Stimulated activated CD4-positive, alpha-beta T cell treated with anti-CD3 and anti-CD28 coated beads, Interleukin-1b, Interleukin-23, amount 100 ng/mL, for 48 hours (primary cell): ENCODE measurements at regions not wholly inside any gene's neighbourhood (a gene's known extent, or its start where the extent isn't known, plus 50 kb on each side); places are given as distances from the start of the nearest gene placed in this dataset.

Source experiments
- DNase-seq: peaks from one replicate; pipeline ENCODE4 v3.0.0-alpha.2; 2020

DNA sequence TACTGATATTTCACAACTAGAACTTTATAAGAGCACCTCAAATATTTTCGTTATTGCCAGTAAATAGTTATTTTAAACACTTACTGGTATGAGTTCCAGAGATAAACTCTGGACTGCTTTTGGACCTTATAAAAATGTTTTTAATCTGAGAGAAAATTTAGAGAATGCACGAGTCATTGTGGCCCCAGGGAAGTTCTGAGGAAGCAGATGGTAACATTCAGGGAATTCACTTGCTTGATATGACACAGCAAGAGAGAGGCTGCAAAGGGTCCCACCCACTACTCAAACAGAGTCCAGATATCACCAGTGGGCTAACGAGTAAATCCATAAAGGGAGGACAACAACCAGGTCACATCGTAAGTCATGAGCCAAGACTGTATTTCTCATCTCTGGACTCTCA is 526.8 kb downstream of the TDRD15 start:
- no peak for DNase-seq

- DNase-seq = no peak
These were observed 531.4 kb downstream of the TDRD15 start for GRCh38 chr2:21655136-21655535.

DNA sequence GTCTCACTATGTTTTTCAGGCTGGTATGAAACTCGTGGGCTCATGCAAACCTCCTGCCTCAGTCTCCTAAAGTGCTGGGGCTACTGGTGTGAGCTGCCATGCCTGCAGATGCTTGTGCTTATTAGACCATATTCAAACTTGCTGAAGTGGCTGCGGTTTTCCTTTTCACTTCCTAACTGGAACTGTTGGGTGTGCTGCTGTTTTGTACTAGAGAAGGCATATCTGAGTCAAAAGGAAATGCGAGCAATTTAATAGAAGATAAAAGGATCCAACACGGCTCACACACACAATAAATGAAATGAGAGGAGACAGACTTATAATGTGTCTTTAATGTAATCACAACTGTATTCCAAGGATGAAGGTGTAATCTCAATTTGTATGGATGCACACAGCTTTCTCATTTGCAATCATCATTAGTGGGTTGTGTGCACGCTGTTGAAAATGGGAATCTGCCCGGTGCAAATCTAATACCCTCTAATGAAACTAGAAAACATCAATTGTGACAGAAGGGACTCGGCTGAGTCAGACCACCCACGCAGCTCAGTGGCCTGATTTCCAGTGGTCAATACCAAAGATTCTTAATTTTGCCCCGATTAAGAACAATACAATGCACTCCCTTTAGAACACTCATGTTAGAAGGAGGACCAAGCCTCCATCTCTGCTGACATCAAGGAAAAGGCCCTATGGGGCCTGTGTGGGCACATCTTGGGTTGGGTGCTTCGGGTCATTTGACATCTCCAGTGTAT is 532.7 kb downstream of the TDRD15 start:
- DNase-seq = no peak

DNA sequence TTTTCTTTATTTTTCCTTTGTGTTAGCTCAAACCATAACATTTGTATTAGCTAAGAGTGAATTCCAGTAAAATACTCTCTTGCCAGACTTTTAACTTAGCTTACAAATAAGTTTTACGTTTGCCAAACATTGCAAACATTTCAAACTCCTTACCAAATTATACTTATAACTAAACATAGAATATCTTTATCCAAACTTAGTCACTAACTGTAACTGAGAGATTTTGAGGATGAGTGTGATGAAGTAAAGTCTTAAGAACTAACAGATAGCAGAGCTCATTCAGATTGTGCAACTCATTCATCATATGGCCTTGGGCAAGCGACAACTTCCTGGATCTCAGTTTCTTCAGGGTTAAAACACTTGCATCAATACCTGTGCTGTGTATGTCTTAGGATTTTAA is 533.7 kb downstream of the TDRD15 start:
- no peak for DNase-seq

GRCh38 chr2:21658269-21658668 is 534.5 kb downstream of the TDRD15 start:
- no peak for DNase-seq

DNA sequence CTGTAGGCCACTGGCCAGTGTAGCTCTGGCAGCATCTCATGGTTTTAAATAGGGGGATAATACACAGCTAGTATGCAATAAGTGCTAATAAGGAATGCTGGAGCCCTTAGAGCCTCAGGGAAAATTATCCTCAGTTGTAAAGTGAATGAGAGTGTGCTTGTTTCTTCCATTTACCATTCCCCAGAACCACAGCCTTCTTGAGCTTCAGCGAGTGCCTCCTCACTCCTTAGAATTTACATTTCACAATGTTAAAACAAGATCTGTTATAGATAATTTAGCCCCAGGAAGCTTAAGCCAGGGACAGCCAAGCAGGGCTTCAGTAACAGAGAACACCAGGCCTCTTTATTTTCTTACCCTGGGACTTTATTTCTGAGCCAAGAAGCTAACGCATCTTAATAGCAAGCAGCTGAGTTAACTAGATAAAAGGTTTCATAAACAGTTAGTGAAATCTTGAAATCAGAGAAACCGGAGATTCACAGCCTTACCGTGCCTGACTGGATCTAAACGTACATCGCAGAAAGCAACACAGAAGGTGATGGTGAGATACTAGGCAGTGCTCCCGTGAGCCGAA is 535.2 kb downstream of the TDRD15 start:
- DNase-seq = no peak

DNA sequence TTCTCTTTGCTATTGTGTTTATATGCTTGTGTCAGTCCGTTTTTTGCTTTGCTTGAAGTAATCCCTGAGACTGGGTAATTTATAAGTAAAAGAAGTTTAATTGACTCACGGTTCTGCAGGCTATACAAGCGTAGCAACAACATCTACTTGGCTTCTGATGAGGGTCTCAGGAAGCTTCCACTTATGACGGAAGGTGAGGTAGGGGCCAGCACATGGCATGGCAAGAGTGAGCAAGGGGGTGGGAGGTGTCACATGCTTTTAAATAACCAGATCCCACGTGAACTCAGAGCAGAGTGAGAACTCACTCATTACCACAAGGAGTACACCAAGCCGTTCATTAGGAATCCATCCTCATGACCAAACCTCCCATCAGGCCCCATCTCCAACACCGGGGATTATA is 540.3 kb downstream of the TDRD15 start:
- no peak for DNase-seq

DNA sequence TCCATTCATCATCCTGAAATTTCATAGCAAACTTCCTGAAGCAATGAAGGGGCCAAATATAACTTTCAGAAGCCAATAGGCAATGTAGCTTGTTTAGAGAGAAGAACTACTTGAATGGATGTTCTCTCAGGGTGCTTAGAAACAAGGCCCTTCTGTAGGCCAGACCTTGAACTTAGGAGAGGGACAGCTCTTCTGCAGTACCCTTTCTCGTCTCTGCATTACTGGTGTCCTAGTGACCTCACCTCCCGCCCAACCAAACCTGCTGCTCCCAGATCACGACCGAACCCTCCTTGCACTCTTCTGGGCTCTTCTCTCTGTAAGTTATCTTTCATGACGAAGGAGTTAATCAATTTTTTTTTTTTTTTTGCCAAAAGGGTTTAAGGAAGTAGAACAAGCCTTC is 543.9 kb downstream of the TDRD15 start:
- DNase-seq = no peak

DNA sequence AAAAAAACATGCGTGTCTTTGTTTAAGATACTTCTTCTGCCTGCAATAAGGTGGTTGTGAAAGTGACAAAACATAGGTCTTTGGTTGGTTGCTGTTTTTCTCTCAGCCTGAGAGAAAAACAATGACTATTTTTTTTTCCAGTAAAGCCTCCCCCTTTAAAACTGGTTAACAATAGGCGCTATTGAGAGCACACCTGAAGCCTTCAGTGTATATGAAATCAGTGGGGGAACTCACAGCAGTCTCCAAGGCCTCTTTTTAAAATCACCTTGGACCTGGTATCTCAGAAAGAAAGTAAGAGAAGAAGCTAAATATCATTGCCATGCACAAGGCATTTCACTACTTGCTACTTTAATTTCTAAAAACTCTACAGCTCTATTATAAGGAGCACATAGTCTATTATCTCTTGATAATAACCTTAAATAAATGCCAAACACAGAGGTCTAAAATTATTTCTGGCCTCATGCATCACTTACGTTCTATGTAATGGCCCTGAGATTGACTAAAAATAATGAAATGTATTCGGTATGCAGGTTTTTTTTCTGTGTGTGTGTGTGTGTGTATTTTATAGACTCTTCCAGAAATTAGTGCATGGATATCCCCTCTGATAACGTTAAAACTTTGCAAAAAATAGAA is 544.4 kb downstream of the TDRD15 start:
- DNase-seq = no peak

- DNase-seq = no peak
These were observed 552.3 kb downstream of the TDRD15 start for GRCh38 chr2:21676041-21676440.

GRCh38 chr2:21676676-21677075 is 552.9 kb downstream of the TDRD15 start:
- DNase-seq = no peak

DNA sequence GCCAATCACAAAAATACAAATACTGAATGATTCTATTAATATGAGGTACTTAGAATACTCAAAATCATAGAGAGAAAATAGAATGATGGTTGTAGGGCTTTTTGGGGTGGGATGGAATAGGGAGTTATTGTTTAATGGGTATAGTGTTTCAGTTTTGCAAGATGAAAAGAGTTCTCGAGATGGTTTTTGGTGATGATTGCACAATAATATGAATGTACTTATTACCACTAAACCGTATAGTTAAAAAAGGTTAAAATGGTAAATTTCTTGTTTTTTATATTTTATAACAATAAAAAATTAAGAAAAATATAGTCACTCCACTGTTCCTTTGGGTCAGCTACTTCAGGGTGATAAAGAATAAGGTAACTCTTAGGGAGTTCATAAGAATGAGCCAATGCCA is 560.1 kb downstream of the TDRD15 start:
- no peak for DNase-seq

DNA sequence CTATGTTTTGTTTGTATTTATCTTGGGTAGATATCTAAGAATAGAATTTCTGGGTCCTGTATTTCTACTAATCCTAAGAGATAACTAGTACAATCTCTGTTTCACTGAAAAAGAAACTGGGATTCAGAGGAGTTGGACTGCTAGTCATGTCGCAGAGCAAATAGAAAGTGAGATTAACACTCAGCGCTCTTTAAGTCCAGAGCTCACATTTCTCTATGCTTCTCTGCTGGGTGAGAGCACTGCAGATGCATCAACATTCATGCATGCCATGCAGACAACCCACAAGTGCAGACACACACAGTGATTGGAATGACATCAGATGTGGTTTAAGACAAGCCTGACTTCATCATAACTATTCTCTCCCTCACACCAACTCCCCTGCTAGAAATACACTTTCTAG is 563.8 kb downstream of the TDRD15 start:
- no peak for DNase-seq

DNA sequence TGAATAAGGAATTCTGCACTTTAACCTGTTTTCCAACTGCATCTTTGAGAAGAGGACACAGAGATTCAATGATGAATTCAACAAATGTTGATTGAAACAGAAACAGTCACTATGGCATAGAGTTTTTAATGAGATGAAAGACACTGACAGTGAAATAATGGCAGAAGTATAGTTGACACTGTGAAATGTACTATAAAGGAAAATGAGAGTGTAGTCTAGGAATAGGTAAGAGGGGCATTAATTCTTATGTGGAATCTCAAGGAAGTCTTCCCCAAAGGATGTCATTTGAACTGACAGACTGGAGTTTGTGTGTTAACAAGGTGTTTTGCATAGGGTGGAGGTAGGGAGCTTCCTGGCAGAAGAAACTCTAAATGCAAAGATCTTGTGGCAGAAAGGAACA is 566.2 kb downstream of the TDRD15 start:
- no peak for DNase-seq

DNA sequence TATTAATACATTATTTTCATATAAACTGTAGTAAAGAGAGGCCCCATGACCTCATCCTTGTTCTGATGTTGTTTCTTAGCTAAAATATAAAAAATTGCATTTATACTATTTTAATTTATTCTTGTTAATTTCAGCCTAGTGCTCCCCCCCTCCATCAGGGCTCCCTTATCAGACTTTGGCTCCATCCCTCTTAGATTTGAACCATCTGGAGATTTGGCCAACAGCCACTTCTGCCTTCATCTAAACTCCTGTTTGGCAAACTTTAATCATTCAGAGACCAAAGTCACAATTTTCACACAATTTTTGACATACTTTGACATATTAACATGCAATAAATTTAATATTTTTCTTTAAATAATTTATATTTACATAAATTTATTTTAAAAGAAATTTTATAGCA is 569.3 kb downstream of the TDRD15 start:
- no peak for DNase-seq

DNA sequence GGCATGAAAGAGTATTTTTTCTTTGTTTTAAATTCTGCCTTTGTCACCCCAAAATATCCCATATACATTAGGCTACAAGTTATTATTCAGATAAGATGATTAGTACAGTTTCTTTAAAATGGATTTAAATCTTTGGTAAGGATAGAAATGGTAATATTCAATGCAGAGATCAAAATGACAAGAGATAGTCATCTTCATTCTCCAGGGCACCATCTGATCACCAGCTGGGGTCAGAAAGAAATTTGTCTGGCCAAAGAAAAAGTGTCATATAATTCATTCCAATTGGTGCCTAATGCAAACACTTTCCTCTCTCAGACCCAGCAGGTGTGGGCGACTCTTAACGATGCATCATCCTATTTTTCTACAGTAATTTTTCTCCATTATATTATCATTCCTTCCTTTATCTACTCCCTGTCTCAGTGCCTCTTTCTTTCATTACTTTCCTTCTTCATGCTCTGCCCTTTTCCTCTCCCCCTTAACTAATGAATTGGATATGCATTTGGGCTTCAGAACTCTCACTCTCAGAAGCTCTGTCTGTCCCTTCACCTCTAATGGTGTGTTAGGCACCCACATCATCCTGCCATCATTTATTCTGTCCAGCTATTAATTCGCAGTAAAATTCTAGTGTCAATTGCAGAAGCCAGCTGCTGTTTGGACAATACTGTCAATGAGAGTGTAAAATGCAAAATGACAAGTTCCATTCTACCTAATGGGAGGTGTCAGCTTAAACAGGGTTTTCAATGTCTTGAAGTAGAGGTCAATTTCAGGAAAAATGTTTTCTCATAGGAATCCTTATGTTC is 570.5 kb downstream of the TDRD15 start:
- DNase-seq = no peak

DNA sequence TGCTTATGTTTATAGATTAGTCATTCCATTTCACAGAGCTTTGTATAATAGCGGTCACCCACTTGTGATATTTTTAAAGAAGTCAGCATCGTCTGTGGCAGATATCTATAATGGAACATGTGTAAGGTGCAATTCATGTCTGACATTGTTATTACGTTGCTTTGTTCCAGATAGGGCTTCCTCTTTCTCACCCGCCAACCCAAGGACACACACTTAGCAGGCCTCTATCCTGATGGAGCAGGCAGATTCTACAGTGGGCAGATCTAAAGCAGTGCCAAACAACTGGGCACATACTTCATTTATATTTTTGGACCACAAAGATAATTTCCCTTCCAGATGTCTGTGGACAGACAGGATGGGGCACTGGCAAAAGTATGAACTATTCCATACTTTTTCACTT is 573.1 kb downstream of the TDRD15 start:
- no peak for DNase-seq

- no peak for DNase-seq
These were observed 576.9 kb downstream of the TDRD15 start for GRCh38 chr2:21700644-21701043.

DNA sequence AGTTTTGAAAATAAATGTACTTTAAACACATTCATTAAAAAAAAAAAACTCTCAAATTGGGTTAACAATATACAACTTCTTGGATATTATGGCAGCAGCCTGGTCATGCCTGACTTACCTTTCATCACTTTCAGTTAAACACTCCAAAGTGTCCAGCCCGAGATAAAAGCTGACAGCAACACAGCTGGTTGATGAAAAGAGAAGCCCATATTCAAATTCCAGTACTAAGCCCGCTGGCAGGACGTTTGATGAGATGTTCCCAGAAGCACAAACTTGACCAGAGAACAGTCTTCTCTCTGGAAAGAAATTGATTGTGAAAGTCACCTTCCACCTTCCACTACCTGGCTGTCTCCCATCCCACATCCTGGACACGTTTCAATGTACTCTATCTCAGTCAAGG is 586.3 kb downstream of the TDRD15 start:
- DNase-seq = no peak

- no peak for DNase-seq
These were observed 586.7 kb downstream of the TDRD15 start for GRCh38 chr2:21710496-21710895.

- no peak for DNase-seq
These were observed 592.1 kb downstream of the TDRD15 start for GRCh38 chr2:21715887-21716286.

DNA sequence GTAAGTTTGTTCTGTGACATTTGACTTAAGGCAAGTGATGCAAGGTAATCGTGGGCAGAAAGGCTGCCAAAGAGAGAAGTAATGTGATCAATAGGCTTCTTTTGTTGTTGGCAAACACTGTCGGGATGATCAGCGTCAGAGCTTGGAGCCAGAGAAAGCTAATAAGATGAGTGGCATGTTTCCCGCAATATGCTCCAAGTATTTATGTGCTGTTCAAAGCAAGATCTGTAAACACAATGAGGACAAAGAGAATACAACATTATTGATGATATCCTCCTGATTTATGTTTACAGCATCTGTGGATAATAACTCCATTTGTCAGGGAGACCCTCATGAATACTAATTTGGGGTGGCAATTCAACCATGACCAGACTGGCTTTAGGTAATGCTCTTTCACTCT is 603.3 kb downstream of the TDRD15 start:
- DNase-seq = no peak

GRCh38 chr2:21728133-21728532 is 604.4 kb downstream of the TDRD15 start:
- DNase-seq = no peak

DNA sequence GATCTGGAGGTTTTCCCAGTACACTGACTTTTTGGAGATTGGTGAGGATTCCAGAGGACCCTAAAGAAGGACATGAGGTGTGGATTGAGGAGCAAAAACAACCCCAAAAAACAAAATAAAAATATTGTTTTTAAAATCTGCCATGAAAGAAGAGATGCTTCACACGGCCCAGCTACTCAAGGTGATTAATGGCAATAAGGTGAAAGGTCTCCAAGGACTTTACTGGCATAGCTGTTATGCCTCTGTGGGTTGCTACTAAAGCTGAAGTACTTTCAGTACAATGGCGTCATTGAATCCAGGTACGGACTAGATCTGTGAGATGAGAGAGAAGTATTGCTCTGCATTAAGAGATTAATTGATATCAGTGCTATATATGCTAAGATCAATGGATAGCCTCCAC is 606.4 kb downstream of the TDRD15 start:
- DNase-seq = no peak
